ENCODE measurements at regions not wholly inside any gene's neighbourhood (a gene's known extent, or its start where the extent isn't known, plus 50 kb on each side); places are given as distances from the start of the nearest gene placed in this dataset.
"Not testable (repeated sequence)": the region's sequence is repeated elsewhere in the genome, so short reads cannot be mapped to it uniquely, and the experiment has no call there.

GRCh38 chr17:5745111-5745813, 161.0 kb upstream of the NLRP1 start:
- Mint-ChIP-seq H3K4me1 (ENCODE audit: low read depth) (no peaks in the 10 kb centered on the region), H3K9me3 (no peaks in the 10 kb centered on the region), H3K27ac (no peak overlapping the region), H3K27me3 (ENCODE audit: low read depth) (peaks cover 15% of the 10 kb centered on the region), H3K4me3 (no peak overlapping the region), H3K36me3 (ENCODE audit: low read depth) (no peaks in the 10 kb centered on the region)

GRCh38 chr17:5747276-5747675, 163.0 kb upstream of the NLRP1 start:
- H3K27me3 Mint-ChIP-seq (ENCODE audit: low read depth) = peaks cover 14% of the 10 kb centered on the region
- no peaks in the 10 kb centered on the region for H3K9me3 Mint-ChIP-seq
- H3K36me3 Mint-ChIP-seq (ENCODE audit: low read depth) = no peaks in the 10 kb centered on the region
- H3K27ac Mint-ChIP-seq = no peak overlapping the region
- H3K4me1 Mint-ChIP-seq (ENCODE audit: low read depth) = no peaks in the 10 kb centered on the region
- H3K4me3 Mint-ChIP-seq = no peak overlapping the region

GRCh38 chr17:5747964-5748363, 163.7 kb upstream of the NLRP1 start:
- no peak overlapping the region for H3K27ac Mint-ChIP-seq
- H3K4me1 Mint-ChIP-seq (ENCODE audit: low read depth) = no peaks in the 10 kb centered on the region
- H3K4me3 Mint-ChIP-seq = no peak overlapping the region
- no peaks in the 10 kb centered on the region for H3K9me3 Mint-ChIP-seq
- H3K27me3 Mint-ChIP-seq (ENCODE audit: low read depth) = peaks cover 14% of the 10 kb centered on the region
- no peaks in the 10 kb centered on the region for H3K36me3 Mint-ChIP-seq (ENCODE audit: low read depth)

GRCh38 chr17:5753421-5753820, 169.1 kb upstream of the NLRP1 start:
- no peak overlapping the region for H3K27ac Mint-ChIP-seq
- peaks cover 9% of the 10 kb centered on the region for H3K27me3 Mint-ChIP-seq (ENCODE audit: low read depth)
- H3K9me3 Mint-ChIP-seq = no peaks in the 10 kb centered on the region
- H3K4me1 Mint-ChIP-seq (ENCODE audit: low read depth) = no peaks in the 10 kb centered on the region
- no peak overlapping the region for H3K4me3 Mint-ChIP-seq
- no peaks in the 10 kb centered on the region for H3K36me3 Mint-ChIP-seq (ENCODE audit: low read depth)

- Mint-ChIP-seq H3K27ac (no peak overlapping the region), H3K4me3 (no peak overlapping the region), H3K27me3 (ENCODE audit: low read depth) (peaks cover 6% of the 10 kb centered on the region), H3K36me3 (ENCODE audit: low read depth) (no peaks in the 10 kb centered on the region), H3K9me3 (no peaks in the 10 kb centered on the region), H3K4me1 (ENCODE audit: low read depth) (no peaks in the 10 kb centered on the region)
Observed at GRCh38 chr17:5757314-5757907, 173.1 kb upstream of the NLRP1 start.

GRCh38 chr17:5758651-5759050, 174.3 kb upstream of the NLRP1 start:
- Mint-ChIP-seq H3K4me1 (ENCODE audit: low read depth) (no peaks in the 10 kb centered on the region), H3K9me3 (no peaks in the 10 kb centered on the region), H3K4me3 (no peak overlapping the region), H3K27ac (no peak overlapping the region), H3K27me3 (ENCODE audit: low read depth) (peaks cover 9% of the 10 kb centered on the region), H3K36me3 (ENCODE audit: low read depth) (no peaks in the 10 kb centered on the region)

GRCh38 chr17:5759501-5759925, 175.2 kb upstream of the NLRP1 start:
- H3K4me1 Mint-ChIP-seq (ENCODE audit: low read depth) = no peaks in the 10 kb centered on the region
- no peaks in the 10 kb centered on the region for H3K36me3 Mint-ChIP-seq (ENCODE audit: low read depth)
- H3K27ac Mint-ChIP-seq = no peak overlapping the region
- no peaks in the 10 kb centered on the region for H3K9me3 Mint-ChIP-seq
- peaks cover 9% of the 10 kb centered on the region for H3K27me3 Mint-ChIP-seq (ENCODE audit: low read depth)
- no peak overlapping the region for H3K4me3 Mint-ChIP-seq

GRCh38 chr17:5762191-5762590, 177.9 kb upstream of the NLRP1 start:
- H3K27me3 Mint-ChIP-seq (ENCODE audit: low read depth) = peaks cover 9% of the 10 kb centered on the region
- no peaks in the 10 kb centered on the region for H3K4me1 Mint-ChIP-seq (ENCODE audit: low read depth)
- no peak overlapping the region for H3K27ac Mint-ChIP-seq
- no peaks in the 10 kb centered on the region for H3K9me3 Mint-ChIP-seq
- no peaks in the 10 kb centered on the region for H3K36me3 Mint-ChIP-seq (ENCODE audit: low read depth)
- H3K4me3 Mint-ChIP-seq = no peak overlapping the region

GRCh38 chr17:5763595-5764306, 179.4 kb upstream of the NLRP1 start:
- H3K9me3 Mint-ChIP-seq = no peaks in the 10 kb centered on the region
- no peaks in the 10 kb centered on the region for H3K36me3 Mint-ChIP-seq (ENCODE audit: low read depth)
- no peak overlapping the region for H3K4me3 Mint-ChIP-seq
- no peak overlapping the region for H3K27ac Mint-ChIP-seq
- H3K27me3 Mint-ChIP-seq (ENCODE audit: low read depth) = peaks cover 13% of the 10 kb centered on the region
- H3K4me1 Mint-ChIP-seq (ENCODE audit: low read depth) = no peaks in the 10 kb centered on the region

- Mint-ChIP-seq H3K4me1 (ENCODE audit: low read depth) (no peaks in the 10 kb centered on the region), H3K4me3 (no peak overlapping the region), H3K27me3 (ENCODE audit: low read depth) (peaks cover 15% of the 10 kb centered on the region), H3K9me3 (no peaks in the 10 kb centered on the region), H3K36me3 (ENCODE audit: low read depth) (no peaks in the 10 kb centered on the region), H3K27ac (no peak overlapping the region)
Observed at GRCh38 chr17:5769593-5770354, 185.5 kb upstream of the NLRP1 start.

GRCh38 chr17:5770441-5771270, 186.3 kb upstream of the NLRP1 start:
- Mint-ChIP-seq H3K36me3 (ENCODE audit: low read depth) (no peaks in the 10 kb centered on the region), H3K27ac (no peak overlapping the region), H3K9me3 (no peaks in the 10 kb centered on the region), H3K4me3 (no peak overlapping the region), H3K4me1 (ENCODE audit: low read depth) (no peaks in the 10 kb centered on the region), H3K27me3 (ENCODE audit: low read depth) (peaks cover 18% of the 10 kb centered on the region)

GRCh38 chr17:5771271-5771577, 186.9 kb upstream of the NLRP1 start:
- H3K9me3 Mint-ChIP-seq; H3K36me3 Mint-ChIP-seq (ENCODE audit: low read depth); H3K4me1 Mint-ChIP-seq (ENCODE audit: low read depth); H3K27ac Mint-ChIP-seq; H3K4me3 Mint-ChIP-seq: not testable (repeated sequence)
- peaks cover 18% of the 10 kb centered on the region for H3K27me3 Mint-ChIP-seq (ENCODE audit: low read depth)

GRCh38 chr17:5772017-5772416, 187.7 kb upstream of the NLRP1 start:
- not testable (repeated sequence) for H3K27ac Mint-ChIP-seq; H3K36me3 Mint-ChIP-seq (ENCODE audit: low read depth); H3K9me3 Mint-ChIP-seq; H3K4me3 Mint-ChIP-seq; H3K4me1 Mint-ChIP-seq (ENCODE audit: low read depth)
- peaks cover 18% of the 10 kb centered on the region for H3K27me3 Mint-ChIP-seq (ENCODE audit: low read depth)

GRCh38 chr17:5772720-5773119, 188.4 kb upstream of the NLRP1 start:
- Mint-ChIP-seq H3K4me1 (ENCODE audit: low read depth) (peaks cover 7% of the 10 kb centered on the region), H3K4me3 (no peak overlapping the region), H3K27me3 (ENCODE audit: low read depth) (peaks cover 18% of the 10 kb centered on the region), H3K9me3 (no peaks in the 10 kb centered on the region), H3K36me3 (ENCODE audit: low read depth) (no peaks in the 10 kb centered on the region), H3K27ac (no peak overlapping the region)

Measured in T-helper 1 cell treated with Interleukin-12 subunit alpha and Interleukin-12 subunit beta and Interleukin-4 antibody, amounts not matched to agents 30 μg/mL and 1 μg/mL, for 36 hours (primary cell).